ENCODE measurements at regions not wholly inside any gene's neighbourhood (a gene's known extent, or its start where the extent isn't known, plus 50 kb on each side); places are given as distances from the start of the nearest gene placed in this dataset.

GRCh38 chr9:107174441-107174840 lies 108.6 kb upstream of the RAD23B start:
- Mint-ChIP-seq H3K9me3 (no peaks in the 10 kb centered on the region), H3K4me1 (peaks cover 41% of the 10 kb centered on the region), H3K4me3 (no peak overlapping the region), H3K27me3 (ENCODE audit: low read depth) (no peaks in the 10 kb centered on the region), H3K27ac (no peak overlapping the region), H3K36me3 (ENCODE audit: low read depth) (no peaks in the 10 kb centered on the region)
- no peak for TF ChIP-seq CTCF (IDR thresholded peaks at IDR 0.05; ENCODE audit: unreplicated experiment in 3 of 3)

GRCh38 chr9:107175041-107175440 lies 108.0 kb upstream of the RAD23B start:
- Mint-ChIP-seq H3K4me1 (peaks cover 41% of the 10 kb centered on the region), H3K27ac (no peak overlapping the region), H3K27me3 (ENCODE audit: low read depth) (no peaks in the 10 kb centered on the region), H3K9me3 (no peaks in the 10 kb centered on the region), H3K4me3 (no peak overlapping the region), H3K36me3 (ENCODE audit: low read depth) (no peaks in the 10 kb centered on the region)
- no peak for TF ChIP-seq CTCF (IDR thresholded peaks at IDR 0.05; ENCODE audit: unreplicated experiment in 3 of 3)

DNA sequence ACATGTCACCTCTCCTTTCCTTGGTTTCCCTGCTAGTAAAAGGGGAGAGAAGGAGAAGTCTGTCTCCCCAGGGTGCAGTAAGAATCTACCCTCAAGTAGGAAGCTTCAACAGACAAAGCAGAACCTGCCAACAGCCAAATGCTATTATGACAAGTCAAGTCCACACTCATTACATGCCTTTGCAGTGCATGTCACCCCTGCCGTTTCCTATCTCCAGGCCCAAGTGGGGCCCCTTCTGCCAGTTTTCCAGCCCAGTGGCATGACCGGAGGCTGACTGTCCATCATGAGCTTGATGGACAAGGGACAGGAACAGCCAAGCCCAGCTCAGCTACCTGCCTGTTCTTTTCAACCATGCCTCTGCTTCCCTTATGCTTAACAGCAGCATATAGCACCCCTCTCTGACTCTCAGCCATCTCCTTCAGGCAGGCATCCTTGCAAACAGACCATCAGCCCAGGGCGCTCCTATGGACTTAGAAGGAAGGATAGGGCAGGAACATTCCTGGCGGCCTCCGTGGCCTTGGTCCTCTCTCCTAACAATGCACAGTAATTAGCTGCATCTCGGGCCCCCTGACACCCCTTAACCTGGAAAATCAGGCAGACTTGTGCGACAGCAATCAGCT lies 107.2 kb upstream of the RAD23B start:
- Mint-ChIP-seq H3K4me3 (no peak overlapping the region), H3K27ac (peak overlapping the region in 1 of 3 experiments; percentile 9), H3K27me3 (ENCODE audit: low read depth) (no peaks in the 10 kb centered on the region), H3K36me3 (ENCODE audit: low read depth) (no peaks in the 10 kb centered on the region), H3K4me1 (peaks cover 41% of the 10 kb centered on the region), H3K9me3 (no peaks in the 10 kb centered on the region)
- no peak for TF ChIP-seq CTCF (IDR thresholded peaks at IDR 0.05; ENCODE audit: unreplicated experiment in 3 of 3)

GRCh38 chr9:107176436-107177151 lies 106.5 kb upstream of the RAD23B start:
- no peaks in the 10 kb centered on the region for H3K9me3 Mint-ChIP-seq
- peaks cover 41% of the 10 kb centered on the region for H3K4me1 Mint-ChIP-seq
- peak overlapping the region; percentile 13 to 49 (median 45) for H3K27ac Mint-ChIP-seq
- H3K4me3 Mint-ChIP-seq, result no peak overlapping the region
- no peak for TF ChIP-seq CTCF (IDR thresholded peaks at IDR 0.05; ENCODE audit: unreplicated experiment in 3 of 3)
- H3K36me3 Mint-ChIP-seq (ENCODE audit: low read depth), result no peaks in the 10 kb centered on the region
- H3K27me3 Mint-ChIP-seq (ENCODE audit: low read depth), result no peaks in the 10 kb centered on the region

GRCh38 chr9:107177243-107177839 lies 105.7 kb upstream of the RAD23B start:
- Mint-ChIP-seq H3K4me1 (peaks cover 41% of the 10 kb centered on the region), H3K9me3 (peaks cover 3% of the 10 kb centered on the region), H3K4me3 (no peak overlapping the region), H3K27ac (peak overlapping the region in 2 of 3 experiments; percentile 45 to 49), H3K27me3 (ENCODE audit: low read depth) (no peaks in the 10 kb centered on the region), H3K36me3 (ENCODE audit: low read depth) (no peaks in the 10 kb centered on the region)
- TF ChIP-seq CTCF (IDR thresholded peaks at IDR 0.05; ENCODE audit: unreplicated experiment in 3 of 3), result no peak
